Esophagus muscularis mucosa (tissue), 4 donors: ENCODE measurements at regions not wholly inside any gene's neighbourhood (a gene's known extent, or its start where the extent isn't known, plus 50 kb on each side); places are given as distances from the start of the nearest gene placed in this dataset.

Experiments used
- EP300 ChIP-seq: sonication (generic); formaldehyde crosslinking; IDR thresholded peaks from one replicate; pipeline ENCODE4 v1.6.1; 2017; ENCODE audit warnings: antibody characterized with exemption
- POLR2A ChIP-seq: fragments of 450-650 bp; IDR thresholded peaks from one replicate; pipeline ENCODE4 v1.6.1; 2017; ENCODE audit warnings: antibody characterized with exemption, moderate library complexity, mild to moderate bottlenecking, low read depth
- TF ChIP-seq, protein P1 (sequence below), 3 experiments: fragments of 200-600 bp in 2 of 3; fragments of 450-650 bp in 1 of 3; sonication (generic) in 2 of 3; IDR thresholded peaks; one replicate each; pipeline ENCODE4 v1.5.1; 2017 to 2019; ENCODE audit warnings: antibody characterized with exemption in 3 of 3, mild to moderate bottlenecking in 2 of 3, moderate library complexity in 1 of 3

DNA sequence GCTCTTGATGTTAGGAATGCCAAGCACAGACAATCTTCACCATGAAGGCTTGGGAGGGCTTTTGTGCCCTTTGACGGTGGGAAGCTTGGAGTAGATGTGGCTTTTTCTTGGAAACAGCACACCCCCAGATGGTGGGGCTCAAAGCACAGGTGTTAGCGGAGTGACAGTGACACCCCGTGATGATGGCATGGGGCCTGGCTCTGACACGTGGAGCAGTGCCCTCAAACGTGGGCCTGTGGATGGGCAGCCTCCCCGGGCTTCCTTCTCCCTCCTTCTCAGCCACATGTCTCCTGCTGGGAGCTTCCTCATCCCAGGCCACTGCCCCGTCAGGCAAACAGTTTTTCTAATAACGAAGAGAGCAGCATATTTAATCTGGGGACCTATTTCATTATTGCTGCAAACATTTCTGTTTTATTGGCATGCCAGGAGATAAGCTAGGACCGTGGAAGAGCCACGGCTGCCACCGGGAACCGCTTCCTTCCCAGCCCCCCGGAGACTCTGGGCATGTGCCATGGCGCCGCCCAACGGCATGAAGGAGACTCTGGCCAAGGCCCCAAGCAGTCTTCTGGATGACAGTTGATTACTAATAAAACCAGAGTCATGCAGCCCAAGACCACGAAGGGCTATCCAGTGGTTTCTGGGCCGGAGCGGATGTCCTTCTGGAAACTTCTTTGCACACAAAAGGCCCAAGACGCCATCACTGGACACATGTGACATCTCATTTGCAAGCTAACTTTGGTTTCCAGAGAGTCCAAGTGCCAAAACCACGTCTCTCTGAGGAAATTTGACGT, 280.3 kb upstream of the FOXF1 start:
- no peak for TF ChIP-seq POLR2A
- TF ChIP-seq, protein P1, sequence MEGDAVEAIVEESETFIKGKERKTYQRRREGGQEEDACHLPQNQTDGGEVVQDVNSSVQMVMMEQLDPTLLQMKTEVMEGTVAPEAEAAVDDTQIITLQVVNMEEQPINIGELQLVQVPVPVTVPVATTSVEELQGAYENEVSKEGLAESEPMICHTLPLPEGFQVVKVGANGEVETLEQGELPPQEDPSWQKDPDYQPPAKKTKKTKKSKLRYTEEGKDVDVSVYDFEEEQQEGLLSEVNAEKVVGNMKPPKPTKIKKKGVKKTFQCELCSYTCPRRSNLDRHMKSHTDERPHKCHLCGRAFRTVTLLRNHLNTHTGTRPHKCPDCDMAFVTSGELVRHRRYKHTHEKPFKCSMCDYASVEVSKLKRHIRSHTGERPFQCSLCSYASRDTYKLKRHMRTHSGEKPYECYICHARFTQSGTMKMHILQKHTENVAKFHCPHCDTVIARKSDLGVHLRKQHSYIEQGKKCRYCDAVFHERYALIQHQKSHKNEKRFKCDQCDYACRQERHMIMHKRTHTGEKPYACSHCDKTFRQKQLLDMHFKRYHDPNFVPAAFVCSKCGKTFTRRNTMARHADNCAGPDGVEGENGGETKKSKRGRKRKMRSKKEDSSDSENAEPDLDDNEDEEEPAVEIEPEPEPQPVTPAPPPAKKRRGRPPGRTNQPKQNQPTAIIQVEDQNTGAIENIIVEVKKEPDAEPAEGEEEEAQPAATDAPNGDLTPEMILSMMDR (IDR thresholded peaks at IDR 0.05) = no peak
- no peak for TF ChIP-seq EP300
